H1 (cell line): ENCODE measurements at regions not wholly inside any gene's neighbourhood (a gene's known extent, or its start where the extent isn't known, plus 50 kb on each side); places are given as distances from the start of the nearest gene placed in this dataset.

ENCODE experiments used
- CEBPB ChIP-seq: IDR thresholded peaks from 2 replicates; pipeline ENCODE4 v1.6.1; 2012; ENCODE audit warnings: low read depth, low read length
- CHD2 ChIP-seq: IDR thresholded peaks from 2 replicates; pipeline ENCODE4 v1.6.1; 2012; ENCODE audit warnings: low read length, improper control_type of control experiment
- CREB1 ChIP-seq: IDR thresholded peaks from 2 replicates; pipeline ENCODE4 v1.6.1; 2012; ENCODE audit warnings: inconsistent platforms
- CTCF ChIP-seq, 3 experiments: IDR thresholded peaks; 1 replicate in 2 of 3; 2 replicates in 1 of 3; pipeline versions ENCODE4 v1.5.1 to v1.6.1; 2011; ENCODE audit warnings: low read length in 3 of 3, mild to moderate bottlenecking in 3 of 3, inconsistent platforms in 2 of 3, low read depth in 1 of 3, moderate library complexity in 1 of 3; ENCODE audit not compliant: insufficient read depth in 1 of 3; ENCODE audit errors: control extremely low read depth in 1 of 3
- EP300 ChIP-seq, 2 experiments: IDR thresholded peaks; 1 replicate in 1 of 2; 2 replicates in 1 of 2; pipeline ENCODE4 v1.6.1; 2011 to 2012; ENCODE audit warnings: low read depth in 2 of 2, low read length in 2 of 2, mild to moderate bottlenecking in 2 of 2, borderline replicate concordance in 1 of 2, inconsistent platforms in 1 of 2, moderate library complexity in 1 of 2
- POLR2A ChIP-seq, 2 experiments: IDR thresholded peaks; 1 replicate in 1 of 2; 2 replicates in 1 of 2; pipeline ENCODE4 v1.6.1; 2011; ENCODE audit warnings: low read depth in 2 of 2, low read length in 2 of 2, mild to moderate bottlenecking in 2 of 2; ENCODE audit errors: control extremely low read depth in 1 of 2
- POLR2AphosphoS5 ChIP-seq: IDR thresholded peaks from 2 replicates; pipeline ENCODE4 v1.6.1; 2011; ENCODE audit warnings: low read depth, low read length

- TF ChIP-seq CREB1 (no peak), CTCF (IDR thresholded peaks at IDR 0.05; ENCODE audit: control extremely low read depth in 1 of 3, insufficient read depth in 1 of 3, low read depth in 1 of 3, low read length in 3 of 3) (no peak), POLR2A (IDR thresholded peaks at IDR 0.05; ENCODE audit: control extremely low read depth in 1 of 2, low read depth in 2 of 2, low read length in 2 of 2) (no peak), POLR2AphosphoS5 (no peak), CHD2 (no peak), CEBPB (no peak), EP300 (IDR thresholded peaks at IDR 0.05; ENCODE audit: borderline replicate concordance in 1 of 2, low read depth in 2 of 2, low read length in 2 of 2) (no peak)
Measured at GRCh38 chr5:91937121-91937520, 554.0 kb upstream of the ARRDC3 start.
